Stimulated activated naive CD4-positive, alpha-beta T cell treated with Interleukin-2 at 50 U/mL for 16 hours (primary cell): ENCODE measurements at regions not wholly inside any gene's neighbourhood (a gene's known extent, or its start where the extent isn't known, plus 50 kb on each side); places are given as distances from the start of the nearest gene placed in this dataset.
"Not testable (repeated sequence)": the region's sequence is repeated elsewhere in the genome, so short reads cannot be mapped to it uniquely, and the experiment has no call there.

Source experiments
- DNase-seq: peaks from one replicate; lab custom pipeline; 2025; lab: John Stamatoyannopoulos, UW

DNA sequence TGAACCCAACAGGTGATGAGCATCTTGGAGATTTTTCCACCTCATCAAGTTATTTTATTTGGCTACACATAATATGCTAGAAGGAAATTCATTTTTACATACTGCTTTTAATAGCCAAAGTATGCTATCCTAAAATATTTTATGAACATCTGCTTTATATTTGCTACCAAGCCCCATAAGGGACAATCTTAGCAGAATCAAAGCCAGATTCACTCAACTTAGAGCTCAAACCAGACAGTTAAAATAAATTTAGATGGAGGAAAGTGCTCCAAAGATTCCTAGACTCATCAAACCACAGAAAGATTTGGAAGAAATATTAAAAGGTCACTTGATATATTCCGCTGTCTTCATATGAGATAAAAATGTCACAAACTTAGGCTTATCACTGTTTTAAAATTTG lies 637.1 kb upstream of the CCNG1 start:
- DNase-seq = no peak

- DNase-seq = no peak
Observed at GRCh38 chr5:162801235-162801634, 636.2 kb upstream of the CCNG1 start.

DNA sequence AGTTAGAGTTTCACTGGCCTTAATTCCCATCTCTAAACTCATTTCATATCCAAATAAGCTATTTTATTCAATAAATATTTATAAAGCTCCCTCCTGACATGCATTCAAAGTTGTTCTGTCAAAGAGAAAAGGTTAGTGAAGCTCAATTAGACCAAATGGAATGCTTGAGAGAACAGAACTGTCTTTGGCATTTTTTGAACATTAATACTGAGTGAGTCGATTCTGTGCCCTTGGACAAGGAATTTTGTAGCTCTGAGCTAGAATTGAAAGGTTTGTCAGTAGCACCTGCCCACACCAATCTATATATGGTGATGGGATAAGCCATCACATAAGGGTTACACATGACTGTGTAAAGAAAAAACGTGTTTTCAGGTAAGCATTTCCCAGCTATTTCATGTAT lies 631.2 kb upstream of the CCNG1 start:
- no peak for DNase-seq

DNA sequence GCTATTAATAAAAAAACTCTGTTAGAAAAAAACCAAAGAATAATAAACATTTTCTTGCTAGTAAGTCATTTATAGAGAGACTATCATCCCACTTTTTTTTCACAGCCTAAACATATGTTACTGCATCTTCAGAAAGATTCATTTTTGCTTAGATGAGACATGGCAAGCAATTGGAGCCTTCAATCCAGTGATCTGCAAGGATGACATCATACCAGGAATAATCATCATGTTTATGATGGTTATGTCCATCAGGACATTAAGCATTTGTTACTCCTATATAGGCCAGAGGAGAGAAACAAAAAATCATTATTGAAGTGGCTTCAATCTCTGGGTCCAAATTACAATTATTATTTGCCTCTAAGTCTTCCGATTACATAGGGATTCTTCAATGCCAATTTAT lies 626.3 kb upstream of the CCNG1 start:
- DNase-seq = no peak

DNA sequence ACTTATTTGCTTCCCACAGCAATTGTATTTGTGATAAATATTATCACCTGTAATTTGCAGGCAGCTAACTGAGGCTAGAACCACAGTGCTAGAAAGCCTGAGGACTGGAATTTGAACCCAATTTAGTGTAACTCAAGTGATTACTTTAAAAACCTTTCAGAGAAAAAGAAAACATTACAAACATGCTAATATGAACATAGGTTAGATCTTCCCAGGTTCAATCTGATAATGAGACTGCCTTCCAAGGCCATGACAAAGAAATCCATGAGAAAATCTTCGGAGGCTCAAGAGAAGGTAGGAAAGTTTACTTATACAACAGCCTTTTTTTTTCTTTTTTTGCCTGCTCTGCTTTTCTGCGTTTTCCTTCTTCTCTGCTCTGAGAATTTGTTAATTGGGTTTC lies 620.6 kb upstream of the CCNG1 start:
- no peak for DNase-seq

DNA sequence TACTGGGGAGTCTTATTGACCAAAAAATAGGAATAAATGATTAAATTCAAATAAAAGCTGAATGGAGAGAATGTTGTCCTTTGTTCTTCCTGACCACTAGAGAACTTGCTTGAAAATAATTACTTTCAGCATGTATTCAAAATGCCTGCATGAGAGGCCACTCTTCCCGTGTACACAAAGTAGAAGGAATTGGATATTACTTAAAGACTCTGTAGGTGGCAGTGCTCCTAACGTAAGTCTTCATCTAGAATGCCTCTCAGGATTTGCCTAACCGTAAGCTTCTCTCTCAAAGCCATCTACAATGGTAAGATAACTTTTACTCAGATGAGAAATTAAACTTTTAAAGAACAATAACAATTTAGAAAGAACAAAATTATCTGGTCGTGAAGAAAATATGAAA lies 620.0 kb upstream of the CCNG1 start:
- no peak for DNase-seq

DNA sequence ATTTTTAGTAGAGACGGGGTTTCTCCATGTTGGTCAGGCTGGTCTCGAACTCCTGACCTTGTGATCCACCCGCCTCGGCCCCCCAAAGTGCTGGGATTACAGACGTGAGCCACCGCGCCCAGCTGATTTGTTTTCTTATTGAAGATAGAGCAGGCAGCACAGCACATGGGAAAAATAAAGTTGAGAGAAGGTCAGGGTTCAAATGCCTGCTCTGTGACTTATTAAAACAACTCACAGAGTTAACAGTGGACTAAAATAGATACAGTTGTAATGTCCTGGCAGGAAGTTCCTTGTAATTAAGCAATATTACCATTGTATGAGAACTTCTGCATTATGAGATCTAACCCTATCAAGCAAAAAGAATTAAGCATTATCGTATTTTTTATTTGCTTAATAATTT lies 615.7 kb upstream of the CCNG1 start:
- not testable (repeated sequence) for DNase-seq

- DNase-seq = no peak
Observed at GRCh38 chr5:162824360-162824759, 613.0 kb upstream of the CCNG1 start.

DNA sequence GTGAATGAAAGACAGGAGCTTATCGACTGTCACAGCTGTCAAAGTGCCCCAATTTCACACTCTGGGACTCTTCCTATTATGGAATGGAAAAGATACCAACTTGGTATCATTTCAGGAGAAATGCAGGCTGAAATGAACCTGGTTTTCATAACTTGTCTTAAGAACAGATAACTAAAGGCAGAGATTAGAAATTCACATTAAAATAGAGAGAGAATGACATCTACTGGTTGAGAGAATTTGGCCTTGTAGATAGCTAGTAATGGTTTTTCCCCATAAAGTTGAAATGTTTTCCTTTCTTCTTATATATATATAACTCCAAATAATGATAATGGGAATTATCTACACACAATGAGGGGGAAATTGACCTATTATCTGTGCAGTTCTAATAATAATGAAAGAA lies 600.2 kb upstream of the CCNG1 start:
- DNase-seq = no peak

DNA sequence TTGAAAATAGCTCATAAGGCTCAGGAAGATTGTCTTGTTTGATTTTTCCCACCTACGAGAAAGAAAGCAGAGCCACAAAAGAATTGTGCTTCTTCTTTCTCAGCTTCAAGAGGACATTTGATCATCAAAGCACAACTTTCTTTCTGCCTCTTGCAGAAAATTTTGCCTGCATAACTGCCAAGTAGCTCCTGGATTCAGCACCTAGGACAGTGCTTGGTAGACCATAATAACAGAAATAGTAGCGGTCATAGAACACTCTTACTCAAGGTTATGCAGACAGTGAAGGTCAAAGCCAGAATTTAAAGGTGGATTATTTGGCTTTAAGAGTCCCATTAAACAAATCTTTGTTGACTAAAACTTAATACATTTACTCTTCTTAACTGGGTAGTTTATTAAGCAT lies 594.7 kb upstream of the CCNG1 start:
- no peak for DNase-seq

GRCh38 chr5:162852134-162852533 lies 585.3 kb upstream of the CCNG1 start:
- DNase-seq = no peak

GRCh38 chr5:162858770-162859169 lies 578.6 kb upstream of the CCNG1 start:
- DNase-seq = no peak

DNA sequence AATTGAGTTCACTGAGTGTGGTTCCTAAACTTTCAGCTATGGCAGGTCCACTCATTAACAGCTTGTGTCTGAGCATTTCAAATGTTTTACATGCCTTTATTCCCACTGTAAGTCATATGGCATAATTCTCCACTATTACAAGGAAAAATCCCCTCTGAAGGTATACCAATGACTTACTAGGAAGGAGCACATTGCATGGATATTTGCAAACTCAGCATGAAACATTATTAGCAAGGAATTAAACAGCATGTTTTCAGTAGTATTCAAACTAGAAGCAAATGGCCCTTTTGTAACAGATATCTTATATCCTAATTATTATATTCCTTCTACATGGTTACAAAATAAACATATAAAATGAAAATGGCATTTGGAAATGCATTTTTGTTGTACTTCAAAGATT lies 566.4 kb upstream of the CCNG1 start:
- no peak for DNase-seq

- no peak for DNase-seq
Observed at GRCh38 chr5:162882629-162883028, 554.8 kb upstream of the CCNG1 start.

GRCh38 chr5:162886717-162887116 lies 550.7 kb upstream of the CCNG1 start:
- no peak for DNase-seq

DNA sequence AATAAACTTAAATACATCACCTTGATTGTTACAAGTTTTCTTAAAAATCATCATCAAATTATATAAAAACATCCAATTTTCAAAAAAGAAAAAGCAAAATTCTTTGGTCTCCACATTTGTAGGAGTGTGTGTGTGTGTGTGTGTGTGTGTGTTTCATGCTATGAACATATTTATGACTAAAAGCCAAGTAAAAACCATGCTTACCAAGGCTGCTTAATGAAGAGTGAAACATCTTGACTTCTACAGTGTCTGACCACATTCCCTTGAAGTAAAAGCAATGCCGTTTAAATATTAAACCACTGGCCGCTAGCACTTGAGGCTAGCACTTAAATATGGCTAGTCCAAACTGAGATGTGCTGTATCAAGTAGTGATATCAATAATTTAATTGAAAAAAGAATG lies 549.1 kb upstream of the CCNG1 start:
- DNase-seq = no peak

DNA sequence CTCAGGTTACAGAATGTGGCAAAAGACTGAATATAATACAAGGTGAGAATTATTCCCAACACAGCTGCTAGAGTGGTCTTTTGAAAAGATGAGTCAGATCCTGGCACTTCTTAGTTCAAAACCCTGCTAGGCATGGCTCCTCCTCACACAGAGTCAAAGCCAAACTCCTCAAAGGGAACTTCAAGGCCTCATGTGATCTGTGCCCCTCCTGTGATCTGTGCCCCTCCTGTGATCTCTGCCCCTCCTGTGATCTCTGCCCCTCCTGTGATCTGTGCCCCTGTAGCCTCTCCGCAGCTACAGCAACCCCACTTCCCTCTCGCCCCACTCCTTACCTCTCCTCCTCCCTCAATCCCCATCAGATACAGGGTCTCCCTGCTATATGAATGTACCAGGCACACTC lies 525.5 kb upstream of the CCNG1 start:
- no peak for DNase-seq

- no peak for DNase-seq
Observed at GRCh38 chr5:162916368-162916767, 521.0 kb upstream of the CCNG1 start.

DNA sequence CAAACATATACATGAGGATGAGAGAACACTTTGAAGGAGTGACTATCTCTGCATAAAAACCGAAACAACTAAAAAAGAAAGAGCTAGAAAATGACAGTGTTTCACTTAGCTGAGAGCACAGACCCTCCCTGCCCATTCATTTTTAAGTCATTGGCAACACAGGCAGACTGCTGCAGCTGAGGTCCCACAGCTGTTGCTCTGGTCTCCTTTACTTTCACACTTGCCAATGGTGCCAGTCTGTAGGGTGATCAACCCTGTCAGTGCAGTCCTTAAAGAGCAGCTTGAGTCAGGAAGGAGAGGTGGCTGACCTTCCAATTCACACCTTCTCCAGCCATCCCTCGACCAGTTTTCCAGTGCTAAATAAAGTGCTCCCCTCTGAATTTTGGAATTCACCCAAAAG lies 508.3 kb upstream of the CCNG1 start:
- DNase-seq = no peak

DNA sequence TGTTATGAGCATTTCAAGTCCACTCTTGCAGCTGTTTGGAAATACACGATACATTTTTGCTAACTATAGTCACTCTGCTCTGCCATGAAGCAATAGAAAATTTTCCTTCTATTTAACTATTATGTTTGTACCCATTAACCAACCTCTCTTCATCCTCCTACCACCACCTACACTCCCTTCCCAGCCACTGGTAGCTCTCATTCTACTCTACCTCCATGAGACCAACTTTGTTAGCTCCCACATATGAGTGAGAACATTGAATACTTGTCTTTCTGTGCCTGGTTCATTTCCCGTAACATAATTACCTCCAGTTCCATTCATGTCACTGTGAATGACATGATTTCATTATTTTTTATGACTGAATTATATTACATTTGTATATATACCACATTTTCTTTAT lies 505.9 kb upstream of the CCNG1 start:
- DNase-seq = no peak

GRCh38 chr5:162939991-162940390 lies 497.4 kb upstream of the CCNG1 start:
- DNase-seq = no peak

GRCh38 chr5:162948677-162949076 lies 488.7 kb upstream of the CCNG1 start:
- no peak for DNase-seq

DNA sequence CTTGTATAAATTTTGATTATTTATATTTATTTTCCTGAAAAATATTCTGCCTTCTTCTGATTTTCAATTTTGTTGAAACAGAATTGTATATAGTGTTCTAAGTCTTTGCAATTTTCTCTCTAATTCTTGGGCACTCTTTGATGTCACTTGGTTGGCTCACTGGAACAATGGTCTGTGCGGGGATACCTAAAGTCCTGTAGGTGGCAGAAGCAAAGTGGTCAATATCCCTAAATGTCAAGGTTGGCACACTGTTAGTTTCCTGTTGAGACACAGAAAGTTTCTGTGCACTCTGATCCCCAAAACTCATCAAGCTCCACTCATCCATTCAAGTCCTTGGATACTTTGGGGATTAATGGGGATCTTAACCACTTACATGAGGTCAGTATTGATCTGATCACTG lies 480.8 kb upstream of the CCNG1 start:
- no peak for DNase-seq

DNA sequence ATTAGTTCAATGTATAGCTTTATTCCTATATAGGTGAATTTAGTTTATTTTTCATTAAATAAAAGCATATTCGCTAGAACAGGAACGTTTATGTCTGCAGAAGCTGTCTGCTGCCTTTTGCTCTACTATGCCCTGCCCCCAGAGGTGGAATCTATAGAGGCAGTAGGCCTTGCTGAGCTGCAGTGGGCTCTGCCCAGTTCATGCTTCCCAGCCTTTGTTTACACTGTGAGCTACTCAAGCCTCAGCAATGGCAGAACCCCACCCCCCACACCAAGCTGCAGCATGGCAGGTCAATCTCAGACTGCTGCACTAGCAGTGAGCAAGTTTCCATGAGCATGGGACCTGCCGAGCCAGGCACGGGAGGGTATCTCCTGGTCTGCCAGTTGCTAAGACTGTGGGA lies 473.3 kb upstream of the CCNG1 start:
- DNase-seq = not testable (repeated sequence)

GRCh38 chr5:162990063-162990462 lies 447.3 kb upstream of the CCNG1 start:
- DNase-seq = no peak
